Gastroesophageal sphincter (tissue), 4 donors: ENCODE measurements at regions not wholly inside any gene's neighbourhood (a gene's known extent, or its start where the extent isn't known, plus 50 kb on each side); places are given as distances from the start of the nearest gene placed in this dataset.

ENCODE experiments used
- ATAC-seq: fragments of 150-250 bp; one replicate; pipeline ENCODE4 v1.9.1; 2016; ENCODE audit warnings: mild to moderate bottlenecking, moderate library complexity
- H3K27ac ChIP-seq, 4 donors: fragments of 200-600 bp; sonication (generic) in 3 of 4; 1 replicate in 3 of 4; 2 replicates in 1 of 4; pipeline ENCODE4 v1.5.1; 2016 to 2019
- H3K27me3 ChIP-seq: fragments of 200-600 bp; sonication (generic); one replicate; pipeline ENCODE4 v1.5.1; 2019
- H3K36me3 ChIP-seq, 2 donors: fragments of 200-600 bp; sonication (generic); one replicate each; pipeline ENCODE4 v1.5.1; 2019; ENCODE audit warnings: control low read depth in 1 of 2
- H3K4me1 ChIP-seq, 3 donors: fragments of 200-600 bp; sonication (generic); 1 replicate in 2 of 3; 2 replicates in 1 of 3; pipeline ENCODE4 v1.5.1; 2016 to 2019; ENCODE audit warnings: control low read depth in 2 of 3
- H3K4me3 ChIP-seq, 2 donors: fragments of 200-600 bp; sonication (generic); one replicate each; pipeline ENCODE4 v1.5.1; 2019; ENCODE audit warnings: mild to moderate bottlenecking in 1 of 2, moderate library complexity in 1 of 2
- H3K9me3 ChIP-seq, 3 donors: fragments of 200-600 bp; sonication (generic); one replicate each; pipeline ENCODE4 v1.5.1; 2017 to 2019; ENCODE audit warnings: control low read depth in 2 of 3
- EP300 ChIP-seq: sonication (generic); formaldehyde crosslinking; IDR thresholded peaks from one replicate; pipeline ENCODE4 v1.6.1; 2017; ENCODE audit warnings: antibody characterized with exemption, mild to moderate bottlenecking
- POLR2A ChIP-seq, 2 donors: fragments of 450-650 bp; IDR thresholded peaks; one replicate each; pipeline ENCODE4 v1.6.1; 2017; ENCODE audit warnings: antibody characterized with exemption in 2 of 2, mild to moderate bottlenecking in 2 of 2, moderate library complexity in 1 of 2
- POLR2AphosphoS5 ChIP-seq: sonication (generic); formaldehyde crosslinking; IDR thresholded peaks from one replicate; pipeline ENCODE4 v1.6.1; 2017; ENCODE audit warnings: antibody characterized with exemption
- WGBS, 2 donors: methylation state at CpG; one replicate each; pipeline ENCODE4 v1.1.5; 2018; ENCODE audit warnings: low coverage in 1 of 2; 5-methylcytosine and 5-hydroxymethylcytosine counted together
- TF ChIP-seq, protein P1 (sequence below), 4 experiments: fragments of 200-600 bp in 2 of 4; fragments of 450-650 bp in 2 of 4; sonication (generic) in 1 of 4; IDR thresholded peaks; one replicate each; pipeline ENCODE4 v1.5.1; 2017 to 2019; ENCODE audit warnings: antibody characterized with exemption in 4 of 4, mild to moderate bottlenecking in 2 of 4, moderate library complexity in 2 of 4

DNA sequence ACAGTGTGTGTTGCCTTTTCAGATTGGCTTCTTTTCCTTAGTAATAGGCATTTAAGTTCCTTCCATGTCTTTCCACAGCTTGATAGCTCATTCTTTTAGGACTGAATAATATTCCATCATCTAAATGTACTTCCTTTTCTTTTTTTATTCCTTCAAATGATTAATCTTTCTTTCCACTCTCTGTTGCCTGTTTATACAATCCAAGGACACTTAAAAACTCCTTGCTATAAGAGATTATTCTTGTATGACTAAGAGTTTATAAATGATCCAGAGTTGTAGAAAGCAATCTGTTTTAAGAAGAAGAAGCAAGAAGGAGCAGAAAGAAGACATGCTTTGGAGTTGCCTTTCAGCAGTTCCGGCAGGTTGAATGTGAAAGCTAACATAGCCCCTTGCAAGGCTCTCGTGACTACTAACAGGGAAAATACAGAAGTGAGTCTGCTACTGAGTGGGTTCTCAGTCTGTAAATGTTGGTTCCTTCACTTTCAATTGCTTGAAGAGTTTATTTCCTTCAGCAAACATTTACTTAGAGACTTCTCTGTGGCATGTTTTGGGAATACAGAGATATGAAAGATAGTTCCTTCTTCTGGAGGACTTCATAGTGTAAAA is 123.0 kb downstream of the PMAIP1 start:
- Histone ChIP-seq H3K27me3 (no peaks in the 10 kb centered on the region), H3K4me3 (no peak overlapping the region), H3K9me3 (no peaks in the 10 kb centered on the region), H3K27ac (peak overlapping the region; percentile 31 to 72 (median 56)), H3K36me3 (no peaks in the 10 kb centered on the region), H3K4me1 (peaks cover 0 to 57% (median 0%) of the 10 kb centered on the region in 3 donors)
- peak; percentile 67 for TF ChIP-seq POLR2AphosphoS5
- TF ChIP-seq, protein P1, sequence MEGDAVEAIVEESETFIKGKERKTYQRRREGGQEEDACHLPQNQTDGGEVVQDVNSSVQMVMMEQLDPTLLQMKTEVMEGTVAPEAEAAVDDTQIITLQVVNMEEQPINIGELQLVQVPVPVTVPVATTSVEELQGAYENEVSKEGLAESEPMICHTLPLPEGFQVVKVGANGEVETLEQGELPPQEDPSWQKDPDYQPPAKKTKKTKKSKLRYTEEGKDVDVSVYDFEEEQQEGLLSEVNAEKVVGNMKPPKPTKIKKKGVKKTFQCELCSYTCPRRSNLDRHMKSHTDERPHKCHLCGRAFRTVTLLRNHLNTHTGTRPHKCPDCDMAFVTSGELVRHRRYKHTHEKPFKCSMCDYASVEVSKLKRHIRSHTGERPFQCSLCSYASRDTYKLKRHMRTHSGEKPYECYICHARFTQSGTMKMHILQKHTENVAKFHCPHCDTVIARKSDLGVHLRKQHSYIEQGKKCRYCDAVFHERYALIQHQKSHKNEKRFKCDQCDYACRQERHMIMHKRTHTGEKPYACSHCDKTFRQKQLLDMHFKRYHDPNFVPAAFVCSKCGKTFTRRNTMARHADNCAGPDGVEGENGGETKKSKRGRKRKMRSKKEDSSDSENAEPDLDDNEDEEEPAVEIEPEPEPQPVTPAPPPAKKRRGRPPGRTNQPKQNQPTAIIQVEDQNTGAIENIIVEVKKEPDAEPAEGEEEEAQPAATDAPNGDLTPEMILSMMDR (IDR thresholded peaks at IDR 0.05), result no peak
- no peak for ATAC-seq
- 20 to 30% methylated on average over 2 of the region's 2 CpGs for WGBS, 2 donors

DNA sequence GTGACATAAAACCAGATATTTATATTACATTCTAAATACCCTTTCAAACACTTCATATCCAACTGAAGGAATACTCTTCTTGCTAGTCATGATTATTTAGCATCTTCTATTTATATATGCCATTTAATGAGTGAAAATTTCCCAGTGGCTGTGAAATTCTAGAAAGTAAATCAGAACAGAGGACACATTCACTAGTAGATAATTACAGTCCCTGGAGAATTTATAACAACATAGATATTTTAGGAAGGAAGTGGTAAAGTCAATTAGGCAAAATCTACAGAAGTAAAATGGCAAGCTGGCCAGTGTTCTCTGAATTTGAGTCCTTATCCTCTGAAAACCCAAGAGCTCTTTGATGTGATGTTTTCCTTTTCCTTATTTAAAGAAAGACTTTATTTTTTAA is 121.8 kb downstream of the PMAIP1 start:
- TF ChIP-seq EP300 (no peak), POLR2AphosphoS5 (no peak), POLR2A (IDR thresholded peaks at IDR 0.05) (no peak)
- TF ChIP-seq, protein P1 (IDR thresholded peaks at IDR 0.05), result no peak
- Histone ChIP-seq H3K9me3 (no peaks in the 10 kb centered on the region), H3K27ac (peak overlapping the region in 1 of 4 donors; percentile 72), H3K4me3 (no peak overlapping the region), H3K36me3 (no peaks in the 10 kb centered on the region), H3K27me3 (no peaks in the 10 kb centered on the region), H3K4me1 (peaks cover 0 to 57% (median 0%) of the 10 kb centered on the region in 3 donors)
- ATAC-seq, result no peak

DNA sequence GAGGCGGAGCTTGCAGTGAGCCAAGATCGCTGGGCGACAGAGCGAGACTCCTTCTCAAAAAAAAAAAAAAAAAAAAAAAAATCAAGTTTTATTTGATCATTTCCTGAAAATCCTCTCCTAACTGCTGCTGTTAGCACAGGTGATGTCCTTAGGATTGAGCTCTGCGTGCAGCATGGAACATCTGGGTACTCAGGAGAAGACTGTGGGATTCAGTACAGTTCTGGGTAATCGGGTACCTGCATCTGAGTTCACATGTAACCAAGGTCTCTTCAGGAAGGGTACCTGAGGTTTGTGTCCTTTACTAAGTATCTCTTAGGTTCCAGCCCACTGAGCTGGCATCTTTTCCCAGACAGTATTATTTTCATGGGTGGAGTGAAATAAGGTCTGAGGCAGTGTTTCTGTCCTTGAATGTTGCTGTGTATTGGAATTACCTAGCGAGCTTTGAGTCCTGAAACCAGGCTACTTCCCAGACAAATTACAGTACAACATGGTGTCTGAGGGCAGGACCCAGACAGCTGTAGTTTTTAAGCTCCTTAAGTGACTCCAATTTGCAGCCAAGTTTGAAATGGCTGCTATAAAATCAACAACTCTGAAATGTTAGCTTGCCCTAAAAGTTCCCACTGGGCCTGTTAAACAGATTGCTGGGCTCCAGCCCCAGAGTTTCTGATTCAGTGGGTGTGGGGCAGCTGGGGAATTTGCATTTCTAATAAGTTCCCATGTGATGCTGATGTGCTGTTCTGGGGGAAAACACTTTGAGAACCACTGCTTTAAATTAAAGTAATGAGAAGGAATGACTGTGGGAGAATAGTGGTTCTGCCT is 120.5 kb downstream of the PMAIP1 start:
- whole genome bisulfite sequencing, 2 donors, result 80 to 87% methylated on average over 1 to 4 of the region's 7 CpGs

DNA sequence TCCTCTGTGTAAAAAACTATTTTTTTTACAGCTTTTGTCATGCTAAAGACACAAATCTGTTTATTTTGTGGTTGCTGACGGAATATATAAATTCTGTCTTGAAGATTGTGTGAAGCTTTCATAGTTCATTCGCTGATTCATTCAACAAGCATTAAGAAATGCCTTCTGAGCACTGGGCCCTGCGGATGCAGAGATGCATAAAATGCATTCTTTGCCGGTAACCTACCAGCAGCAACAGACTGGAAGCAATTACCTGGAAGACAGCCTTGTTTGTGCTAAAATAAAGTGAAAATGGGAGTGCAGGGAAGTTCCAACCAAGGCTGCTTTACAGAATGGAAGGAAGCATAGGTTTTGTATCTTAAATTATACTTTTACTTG is 119.7 kb downstream of the PMAIP1 start:
- WGBS, 2 donors, result 81 to 83% methylated on average over 4 of the region's 4 CpGs
- Histone ChIP-seq H3K9me3 (no peaks in the 10 kb centered on the region), H3K27ac (peak overlapping the region in 1 of 4 donors; percentile 51), H3K36me3 (no peaks in the 10 kb centered on the region), H3K4me3 (no peak overlapping the region), H3K4me1 (peaks cover 0 to 48% (median 0%) of the 10 kb centered on the region in 3 donors), H3K27me3 (no peaks in the 10 kb centered on the region)
- no peak for ATAC-seq
- TF ChIP-seq POLR2A (IDR thresholded peaks at IDR 0.05) (no peak), POLR2AphosphoS5 (no peak), EP300 (no peak)
- TF ChIP-seq, protein P1 (IDR thresholded peaks at IDR 0.05), result no peak

More for the DNA sequence above, 120.5 kb downstream of the PMAIP1 start:
- no peak for ATAC-seq
- Histone ChIP-seq H3K27ac (peak overlapping the region in 2 of 4 donors; percentile 14 to 51), H3K9me3 (no peaks in the 10 kb centered on the region), H3K4me3 (no peak overlapping the region), H3K27me3 (no peaks in the 10 kb centered on the region), H3K4me1 (peaks cover 0 to 56% (median 0%) of the 10 kb centered on the region in 3 donors), H3K36me3 (no peaks in the 10 kb centered on the region)
- TF ChIP-seq, protein P1 (IDR thresholded peaks at IDR 0.05), result no peak
- no peak for TF ChIP-seq EP300
- peak; percentile 85 for TF ChIP-seq POLR2AphosphoS5
